ENCODE measurements at regions not wholly inside any gene's neighbourhood (a gene's known extent, or its start where the extent isn't known, plus 50 kb on each side); places are given as distances from the start of the nearest gene placed in this dataset.

DNA sequence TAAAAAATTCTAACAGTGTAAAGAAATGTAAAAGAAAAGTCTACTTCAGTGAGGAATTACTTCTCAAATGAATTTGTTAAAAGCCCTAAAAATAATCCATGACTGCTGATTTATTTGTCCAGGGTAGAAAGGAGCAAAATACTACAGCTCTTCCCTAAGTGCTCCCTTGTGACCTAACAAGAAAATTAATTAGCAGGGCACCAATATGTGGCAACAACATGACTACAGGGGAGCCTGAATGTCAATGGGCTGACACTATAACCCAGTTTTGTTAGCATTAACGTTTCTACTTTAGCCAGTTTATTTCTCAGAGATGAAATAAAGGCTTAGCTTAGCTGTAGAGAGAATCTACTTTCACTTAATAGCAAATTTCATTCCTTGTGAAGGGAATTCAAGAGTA lies 918.9 kb upstream of the EPHA5 start:
- no peak overlapping the region for H3K4me3 ChIP-seq (replicated peaks in 1 of 4; ENCODE audit: control extremely low read depth in 1 of 4, insufficient read depth in 1 of 4, low read depth in 3 of 4, low read length in 4 of 4)
- H4K20me1 ChIP-seq (ENCODE audit: control insufficient read depth, extremely low read depth, insufficient read depth, low read length): no peaks in the 10 kb centered on the region
- no peaks in the 10 kb centered on the region for H3K9me3 ChIP-seq (ENCODE audit: control insufficient read depth, insufficient read depth, low read depth, low read length)
- TF ChIP-seq EZH2 (IDR thresholded peaks at IDR 0.05; ENCODE audit: low read length, missing control alignments): no peak
- TF ChIP-seq, protein P1, sequence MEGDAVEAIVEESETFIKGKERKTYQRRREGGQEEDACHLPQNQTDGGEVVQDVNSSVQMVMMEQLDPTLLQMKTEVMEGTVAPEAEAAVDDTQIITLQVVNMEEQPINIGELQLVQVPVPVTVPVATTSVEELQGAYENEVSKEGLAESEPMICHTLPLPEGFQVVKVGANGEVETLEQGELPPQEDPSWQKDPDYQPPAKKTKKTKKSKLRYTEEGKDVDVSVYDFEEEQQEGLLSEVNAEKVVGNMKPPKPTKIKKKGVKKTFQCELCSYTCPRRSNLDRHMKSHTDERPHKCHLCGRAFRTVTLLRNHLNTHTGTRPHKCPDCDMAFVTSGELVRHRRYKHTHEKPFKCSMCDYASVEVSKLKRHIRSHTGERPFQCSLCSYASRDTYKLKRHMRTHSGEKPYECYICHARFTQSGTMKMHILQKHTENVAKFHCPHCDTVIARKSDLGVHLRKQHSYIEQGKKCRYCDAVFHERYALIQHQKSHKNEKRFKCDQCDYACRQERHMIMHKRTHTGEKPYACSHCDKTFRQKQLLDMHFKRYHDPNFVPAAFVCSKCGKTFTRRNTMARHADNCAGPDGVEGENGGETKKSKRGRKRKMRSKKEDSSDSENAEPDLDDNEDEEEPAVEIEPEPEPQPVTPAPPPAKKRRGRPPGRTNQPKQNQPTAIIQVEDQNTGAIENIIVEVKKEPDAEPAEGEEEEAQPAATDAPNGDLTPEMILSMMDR (conservative IDR thresholded peaks at IDR 0.05 in 1 of 2, IDR thresholded peaks at IDR 0.05 in 1 of 2; ENCODE audit: low read depth in 1 of 2, low read length in 2 of 2): no peak
- no peaks in the 10 kb centered on the region for H3K4me1 ChIP-seq (ENCODE audit: control insufficient read depth, extremely low read depth, insufficient read depth, low read length)
- no peak overlapping the region for H3K27ac ChIP-seq (ENCODE audit: insufficient read depth, low read length)
- DNase-seq (ENCODE audit: low read depth in 2 of 2): no peak
- no peaks in the 10 kb centered on the region for H3K27me3 ChIP-seq (ENCODE audit: control insufficient read depth, insufficient read depth, low read length)
- no peak overlapping the region for H2AFZ ChIP-seq (ENCODE audit: low read length)
- no peaks in the 10 kb centered on the region for H3K36me3 ChIP-seq (ENCODE audit: control insufficient read depth, insufficient read depth, low read length)
- no peak overlapping the region for H3K9ac ChIP-seq (ENCODE audit: insufficient read depth, low read length)
- H3K79me2 ChIP-seq (ENCODE audit: control insufficient read depth, insufficient read depth, low read length): no peaks in the 10 kb centered on the region
- no peak overlapping the region for H3K4me2 ChIP-seq (ENCODE audit: extremely low read depth, insufficient read depth, low read length)

DNA sequence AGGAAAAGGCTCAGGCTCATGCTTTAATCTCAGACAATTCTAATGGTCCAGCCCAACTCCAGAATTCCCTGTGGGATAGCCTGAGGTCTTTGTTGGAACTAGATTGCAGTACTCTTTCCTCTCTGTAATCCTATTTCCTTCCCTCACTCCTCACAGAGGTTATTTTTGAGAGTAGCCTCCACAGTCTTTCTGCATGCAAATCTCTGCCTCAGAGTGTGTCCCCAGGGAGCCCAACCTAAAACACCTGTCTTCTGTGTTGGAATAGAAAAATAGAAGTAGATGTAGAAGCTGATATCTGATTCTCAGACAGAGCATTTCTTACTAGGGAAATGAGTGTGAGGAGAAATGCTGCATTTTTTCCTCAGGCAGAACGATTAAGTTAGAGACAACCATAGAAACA lies 915.5 kb upstream of the EPHA5 start:
- no peak overlapping the region for H2AFZ ChIP-seq (ENCODE audit: low read length)
- TF ChIP-seq EZH2 (IDR thresholded peaks at IDR 0.05; ENCODE audit: low read length, missing control alignments): no peak
- TF ChIP-seq, protein P1 (conservative IDR thresholded peaks at IDR 0.05 in 1 of 2, IDR thresholded peaks at IDR 0.05 in 1 of 2; ENCODE audit: low read depth in 1 of 2, low read length in 2 of 2): no peak
- H3K4me3 ChIP-seq (replicated peaks in 1 of 4; ENCODE audit: control extremely low read depth in 1 of 4, insufficient read depth in 1 of 4, low read depth in 3 of 4, low read length in 4 of 4): no peak overlapping the region
- no peak overlapping the region for H3K27ac ChIP-seq (ENCODE audit: insufficient read depth, low read length)
- H3K36me3 ChIP-seq (ENCODE audit: control insufficient read depth, insufficient read depth, low read length): no peaks in the 10 kb centered on the region
- no peaks in the 10 kb centered on the region for H4K20me1 ChIP-seq (ENCODE audit: control insufficient read depth, extremely low read depth, insufficient read depth, low read length)
- H3K79me2 ChIP-seq (ENCODE audit: control insufficient read depth, insufficient read depth, low read length): no peaks in the 10 kb centered on the region
- H3K4me1 ChIP-seq (ENCODE audit: control insufficient read depth, extremely low read depth, insufficient read depth, low read length): no peaks in the 10 kb centered on the region
- H3K9me3 ChIP-seq (ENCODE audit: control insufficient read depth, insufficient read depth, low read depth, low read length): no peaks in the 10 kb centered on the region
- H3K4me2 ChIP-seq (ENCODE audit: extremely low read depth, insufficient read depth, low read length): no peak overlapping the region
- H3K9ac ChIP-seq (ENCODE audit: insufficient read depth, low read length): no peak overlapping the region
- H3K27me3 ChIP-seq (ENCODE audit: control insufficient read depth, insufficient read depth, low read length): no peaks in the 10 kb centered on the region
- no peak for DNase-seq (ENCODE audit: low read depth in 2 of 2)

DNA sequence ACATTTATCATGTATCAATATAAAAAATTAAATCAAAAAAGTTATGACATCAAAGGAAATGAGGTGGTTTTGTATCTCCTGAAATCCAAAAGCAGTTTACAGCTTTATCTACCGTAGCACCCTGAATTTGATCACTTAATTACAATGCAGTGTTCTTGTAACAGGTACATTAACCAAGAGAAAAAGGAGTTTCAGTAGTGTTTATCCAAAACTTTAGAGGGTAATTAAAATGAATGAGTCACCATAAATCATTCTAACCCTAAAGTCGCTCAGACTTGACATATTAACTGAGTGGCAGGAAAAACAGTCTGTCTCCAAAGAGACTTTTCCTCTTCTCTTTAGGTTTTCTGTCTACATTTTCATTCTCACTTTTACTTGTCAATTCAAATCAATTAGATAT lies 907.6 kb upstream of the EPHA5 start:
- DNase-seq (ENCODE audit: low read depth in 2 of 2): no peak

More for the DNA sequence above, 907.6 kb upstream of the EPHA5 start:
- Histone ChIP-seq H2AFZ (ENCODE audit: low read length) (no peak overlapping the region), H3K79me2 (ENCODE audit: control insufficient read depth, insufficient read depth, low read length) (no peaks in the 10 kb centered on the region), H3K4me3 (replicated peaks in 1 of 4; ENCODE audit: control extremely low read depth in 1 of 4, insufficient read depth in 1 of 4, low read depth in 3 of 4, low read length in 4 of 4) (no peak overlapping the region), H3K9ac (ENCODE audit: insufficient read depth, low read length) (no peak overlapping the region), H3K27me3 (ENCODE audit: control insufficient read depth, insufficient read depth, low read length) (no peaks in the 10 kb centered on the region), H4K20me1 (ENCODE audit: control insufficient read depth, extremely low read depth, insufficient read depth, low read length) (no peaks in the 10 kb centered on the region), H3K4me2 (ENCODE audit: extremely low read depth, insufficient read depth, low read length) (no peak overlapping the region), H3K4me1 (ENCODE audit: control insufficient read depth, extremely low read depth, insufficient read depth, low read length) (no peaks in the 10 kb centered on the region), H3K9me3 (ENCODE audit: control insufficient read depth, insufficient read depth, low read depth, low read length) (no peaks in the 10 kb centered on the region), H3K36me3 (ENCODE audit: control insufficient read depth, insufficient read depth, low read length) (no peaks in the 10 kb centered on the region), H3K27ac (ENCODE audit: insufficient read depth, low read length) (no peak overlapping the region)
- TF ChIP-seq, protein P1 (conservative IDR thresholded peaks at IDR 0.05 in 1 of 2, IDR thresholded peaks at IDR 0.05 in 1 of 2; ENCODE audit: low read depth in 1 of 2, low read length in 2 of 2): no peak
- no peak for TF ChIP-seq EZH2 (IDR thresholded peaks at IDR 0.05; ENCODE audit: low read length, missing control alignments)
